DMS53 treated with DMSO at 0.1 percent for 48 hours (cell line): ENCODE measurements at regions not wholly inside any gene's neighbourhood (a gene's known extent, or its start where the extent isn't known, plus 50 kb on each side); places are given as distances from the start of the nearest gene placed in this dataset.

Source experiments
- DNase-seq: peaks from one replicate; lab custom pipeline; 2025; ENCODE audit not compliant: unreplicated experiment; lab: John Stamatoyannopoulos, UW

GRCh38 chr16:77591347-77591746 lies 131.0 kb upstream of the NUDT7 start:
- DNase-seq, result no peak

GRCh38 chr16:77592021-77592420 lies 130.3 kb upstream of the NUDT7 start:
- no peak for DNase-seq

GRCh38 chr16:77594057-77594456 lies 128.3 kb upstream of the NUDT7 start:
- no peak for DNase-seq

GRCh38 chr16:77594799-77595596 lies 127.3 kb upstream of the NUDT7 start:
- DNase-seq, result no peak

- DNase-seq, result no peak
Observed at GRCh38 chr16:77596261-77596660, 126.1 kb upstream of the NUDT7 start.

GRCh38 chr16:77599793-77600415 lies 122.4 kb upstream of the NUDT7 start:
- DNase-seq, result peak; percentile 42

GRCh38 chr16:77600555-77600954 lies 121.8 kb upstream of the NUDT7 start:
- DNase-seq, result no peak

GRCh38 chr16:77603656-77604055 lies 118.7 kb upstream of the NUDT7 start:
- no peak for DNase-seq

GRCh38 chr16:77610496-77610895 lies 111.8 kb upstream of the NUDT7 start:
- DNase-seq, result no peak

- no peak for DNase-seq
Observed at GRCh38 chr16:77611386-77611785, 110.9 kb upstream of the NUDT7 start.

GRCh38 chr16:77612596-77612995 lies 109.7 kb upstream of the NUDT7 start:
- DNase-seq, result no peak

GRCh38 chr16:77613095-77613494 lies 109.2 kb upstream of the NUDT7 start:
- DNase-seq, result no peak

GRCh38 chr16:77617553-77617952 lies 104.8 kb upstream of the NUDT7 start:
- no peak for DNase-seq

- no peak for DNase-seq
Observed at GRCh38 chr16:77617996-77618395, 104.3 kb upstream of the NUDT7 start.

- DNase-seq, result no peak
Observed at GRCh38 chr16:77618951-77619350, 103.4 kb upstream of the NUDT7 start.

- DNase-seq, result no peak
Observed at GRCh38 chr16:77624085-77624484, 98.2 kb upstream of the NUDT7 start.

GRCh38 chr16:77636615-77637014 lies 85.7 kb upstream of the NUDT7 start:
- no peak for DNase-seq

GRCh38 chr16:77637940-77638339 lies 84.4 kb upstream of the NUDT7 start:
- no peak for DNase-seq

GRCh38 chr16:77643176-77643575 lies 79.1 kb upstream of the NUDT7 start:
- no peak for DNase-seq

- no peak for DNase-seq
Observed at GRCh38 chr16:77645764-77646163, 76.5 kb upstream of the NUDT7 start.

GRCh38 chr16:77647726-77648125 lies 74.6 kb upstream of the NUDT7 start:
- DNase-seq, result no peak

- DNase-seq, result no peak
Observed at GRCh38 chr16:77650761-77651160, 71.6 kb upstream of the NUDT7 start.

GRCh38 chr16:77652399-77652798 lies 69.9 kb upstream of the NUDT7 start:
- no peak for DNase-seq
